IgD-negative memory B cell (primary cell): ENCODE measurements at regions not wholly inside any gene's neighbourhood (a gene's known extent, or its start where the extent isn't known, plus 50 kb on each side); places are given as distances from the start of the nearest gene placed in this dataset.

Source experiments
- H3K27ac Mint-ChIP-seq, 3 donors: one replicate each; pipeline ENCODE4 v1.8.0; 2020 to 2022; ENCODE audit warnings: mild to moderate bottlenecking in 3 of 3, mixed read lengths in 3 of 3, moderate library complexity in 1 of 3
- H3K27me3 Mint-ChIP-seq: one replicate; pipeline ENCODE4 v1.8.0; 2021; ENCODE audit warnings: mixed read lengths
- H3K36me3 Mint-ChIP-seq: one replicate; pipeline ENCODE4 v1.8.0; 2020; ENCODE audit warnings: mild to moderate bottlenecking, mixed read lengths
- H3K4me1 Mint-ChIP-seq, 3 donors: one replicate each; pipeline ENCODE4 v1.8.0; 2020 to 2022; ENCODE audit warnings: mixed read lengths in 3 of 3, mild to moderate bottlenecking in 1 of 3
- H3K4me3 Mint-ChIP-seq, 4 donors: one replicate each; pipeline ENCODE4 v1.8.0; 2020 to 2022; ENCODE audit warnings: mild to moderate bottlenecking in 4 of 4, mixed read lengths in 4 of 4, moderate library complexity in 3 of 4
- H3K9me3 Mint-ChIP-seq, 3 donors: one replicate each; pipeline ENCODE4 v1.8.0; 2020 to 2021; ENCODE audit warnings: mixed read lengths in 3 of 3, mild to moderate bottlenecking in 1 of 3

DNA sequence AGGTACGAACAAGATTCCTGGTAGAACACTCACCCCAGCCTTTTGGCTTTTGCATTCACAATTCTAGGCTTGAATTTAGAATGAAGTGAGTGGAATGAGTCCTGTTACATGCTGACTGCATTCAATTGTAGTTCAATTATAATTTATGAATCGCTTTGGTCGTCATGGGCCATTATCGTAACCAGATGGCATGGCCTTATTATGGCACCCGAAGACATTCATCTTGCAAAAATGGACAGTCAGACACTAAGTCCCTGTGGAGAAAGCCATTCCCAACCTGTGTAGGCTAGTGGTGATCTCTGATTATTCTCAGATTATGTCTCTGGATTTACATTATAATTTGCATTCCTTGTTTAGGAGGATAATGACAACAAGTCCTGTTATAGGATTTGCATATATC, 292.4 kb upstream of the NPSR1 start:
- no peak overlapping the region for H3K27ac Mint-ChIP-seq
- no peaks in the 10 kb centered on the region for H3K27me3 Mint-ChIP-seq
- H3K4me1 Mint-ChIP-seq: no peaks in the 10 kb centered on the region
- no peak overlapping the region for H3K4me3 Mint-ChIP-seq
- peaks cover 4 to 8% (median 6%) of the 10 kb centered on the region in 3 donors for H3K9me3 Mint-ChIP-seq
- H3K36me3 Mint-ChIP-seq: no peaks in the 10 kb centered on the region

DNA sequence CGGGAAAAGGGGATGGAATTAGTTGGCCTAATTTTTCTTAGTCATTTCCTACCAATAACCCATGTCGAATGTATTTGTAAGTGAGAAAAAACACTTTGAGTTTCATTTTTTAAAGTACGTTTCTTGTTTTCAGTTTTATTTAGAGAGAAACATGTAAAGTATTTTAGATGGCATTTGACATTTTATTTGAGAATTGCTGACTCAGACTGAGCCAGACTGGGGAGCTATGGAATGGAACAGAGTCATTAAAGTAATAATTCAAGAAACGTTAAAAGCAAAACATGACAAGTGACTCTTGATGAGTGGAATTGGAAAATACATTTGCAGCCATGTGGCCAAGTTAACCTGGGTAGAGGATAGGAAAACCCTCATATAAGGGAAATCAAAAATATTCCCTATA, 286.1 kb upstream of the NPSR1 start:
- H3K36me3 Mint-ChIP-seq: no peaks in the 10 kb centered on the region
- H3K27ac Mint-ChIP-seq: no peak overlapping the region
- peaks cover 6 to 11% (median 6%) of the 10 kb centered on the region in 3 donors for H3K9me3 Mint-ChIP-seq
- H3K4me3 Mint-ChIP-seq: no peak overlapping the region
- no peaks in the 10 kb centered on the region for H3K27me3 Mint-ChIP-seq
- no peaks in the 10 kb centered on the region for H3K4me1 Mint-ChIP-seq

DNA sequence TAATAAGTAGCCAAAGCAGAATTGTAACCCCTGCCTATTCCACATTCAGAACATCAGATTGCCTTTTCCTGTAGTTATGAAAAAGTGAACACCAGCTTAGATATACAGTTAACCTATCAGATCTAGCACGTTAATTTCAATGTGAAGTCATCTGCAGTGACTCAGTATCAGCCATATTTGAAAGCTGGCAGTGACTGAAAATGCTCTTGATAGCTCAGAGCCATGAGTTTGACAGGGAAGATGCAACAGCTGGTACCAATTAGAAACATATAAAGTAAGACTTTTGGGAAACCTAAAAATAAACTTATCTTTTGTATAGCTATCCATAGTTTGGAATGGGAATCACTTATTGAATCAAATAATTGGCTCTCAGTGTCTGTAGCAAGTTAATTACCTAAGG, 284.1 kb upstream of the NPSR1 start:
- H3K4me1 Mint-ChIP-seq: no peaks in the 10 kb centered on the region
- peaks cover 6 to 11% (median 8%) of the 10 kb centered on the region in 3 donors for H3K9me3 Mint-ChIP-seq
- H3K4me3 Mint-ChIP-seq: no peak overlapping the region
- no peaks in the 10 kb centered on the region for H3K36me3 Mint-ChIP-seq
- H3K27ac Mint-ChIP-seq: no peak overlapping the region
- no peaks in the 10 kb centered on the region for H3K27me3 Mint-ChIP-seq

- Mint-ChIP-seq H3K9me3 (peaks cover 4 to 15% (median 12%) of the 10 kb centered on the region in 3 donors), H3K36me3 (no peaks in the 10 kb centered on the region), H3K27me3 (no peaks in the 10 kb centered on the region), H3K4me1 (no peaks in the 10 kb centered on the region), H3K4me3 (no peak overlapping the region), H3K27ac (no peak overlapping the region)
Measured at GRCh38 chr7:34382166-34382893, 275.7 kb upstream of the NPSR1 start.

- H3K4me1 Mint-ChIP-seq: no peaks in the 10 kb centered on the region
- H3K9me3 Mint-ChIP-seq: peaks cover 3 to 13% (median 11%) of the 10 kb centered on the region in 3 donors
- no peaks in the 10 kb centered on the region for H3K27me3 Mint-ChIP-seq
- no peak overlapping the region for H3K27ac Mint-ChIP-seq
- no peaks in the 10 kb centered on the region for H3K36me3 Mint-ChIP-seq
- H3K4me3 Mint-ChIP-seq: no peak overlapping the region
Measured at GRCh38 chr7:34385384-34385783, 272.6 kb upstream of the NPSR1 start.

DNA sequence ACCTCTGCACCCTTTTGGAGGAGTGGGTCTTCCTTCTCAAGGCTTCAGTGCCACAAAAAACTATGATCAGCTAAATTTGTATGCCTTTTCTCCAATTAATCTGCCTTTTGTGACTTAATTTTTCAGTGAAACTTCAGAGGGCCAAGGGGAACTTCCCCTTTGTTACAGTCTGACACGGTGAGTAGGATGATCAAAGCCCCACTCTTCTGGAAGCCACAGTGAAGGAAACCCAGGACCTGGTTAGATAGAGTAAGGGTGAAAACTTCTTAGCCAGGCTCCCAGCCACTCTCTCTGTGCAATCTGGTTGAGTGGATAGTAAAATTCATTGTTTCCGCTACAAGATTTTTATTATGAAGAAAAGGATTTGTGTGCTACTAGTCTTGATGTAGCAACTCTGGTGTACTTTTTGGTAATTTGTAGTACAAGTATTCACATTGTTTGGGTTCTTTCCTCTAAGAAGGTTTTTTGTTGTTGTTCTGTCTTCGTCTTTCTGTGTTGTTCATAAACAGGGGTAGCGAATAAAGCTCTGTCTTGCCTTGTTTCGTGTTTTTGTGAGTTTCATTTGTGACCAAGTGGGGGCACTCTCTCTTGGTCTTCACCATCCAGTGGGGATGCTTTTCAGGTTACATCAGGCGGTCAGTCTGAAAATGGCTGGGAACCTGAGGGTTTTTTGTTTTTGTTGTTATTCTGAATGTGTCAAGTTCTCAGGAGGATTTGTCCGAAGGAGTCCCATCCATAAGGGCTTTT, 268.5 kb upstream of the NPSR1 start:
- no peaks in the 10 kb centered on the region for H3K4me1 Mint-ChIP-seq
- H3K27ac Mint-ChIP-seq: no peak overlapping the region
- no peaks in the 10 kb centered on the region for H3K27me3 Mint-ChIP-seq
- no peaks in the 10 kb centered on the region for H3K36me3 Mint-ChIP-seq
- H3K4me3 Mint-ChIP-seq: no peak overlapping the region
- H3K9me3 Mint-ChIP-seq: peaks cover 0 to 4% (median 4%) of the 10 kb centered on the region in 3 donors

- no peak overlapping the region for H3K4me3 Mint-ChIP-seq
- no peaks in the 10 kb centered on the region for H3K27me3 Mint-ChIP-seq
- peaks cover 0 to 9% (median 4%) of the 10 kb centered on the region in 3 donors for H3K9me3 Mint-ChIP-seq
- no peak overlapping the region for H3K27ac Mint-ChIP-seq
- no peaks in the 10 kb centered on the region for H3K36me3 Mint-ChIP-seq
- no peaks in the 10 kb centered on the region for H3K4me1 Mint-ChIP-seq
Measured at GRCh38 chr7:34390103-34390502, 267.9 kb upstream of the NPSR1 start.

GRCh38 chr7:34392972-34393371, 265.0 kb upstream of the NPSR1 start:
- no peaks in the 10 kb centered on the region for H3K4me1 Mint-ChIP-seq
- H3K27me3 Mint-ChIP-seq: no peaks in the 10 kb centered on the region
- no peaks in the 10 kb centered on the region for H3K36me3 Mint-ChIP-seq
- no peak overlapping the region for H3K27ac Mint-ChIP-seq
- peaks cover under 1 to 6% (median 2%) of the 10 kb centered on the region in 3 donors for H3K9me3 Mint-ChIP-seq
- H3K4me3 Mint-ChIP-seq: no peak overlapping the region

- H3K4me1 Mint-ChIP-seq: no peaks in the 10 kb centered on the region
- H3K36me3 Mint-ChIP-seq: no peaks in the 10 kb centered on the region
- no peak overlapping the region for H3K4me3 Mint-ChIP-seq
- no peak overlapping the region for H3K27ac Mint-ChIP-seq
- H3K27me3 Mint-ChIP-seq: no peaks in the 10 kb centered on the region
- H3K9me3 Mint-ChIP-seq: peaks cover 0 to 10% (median 5%) of the 10 kb centered on the region in 3 donors
Measured at GRCh38 chr7:34396437-34397064, 261.5 kb upstream of the NPSR1 start.

DNA sequence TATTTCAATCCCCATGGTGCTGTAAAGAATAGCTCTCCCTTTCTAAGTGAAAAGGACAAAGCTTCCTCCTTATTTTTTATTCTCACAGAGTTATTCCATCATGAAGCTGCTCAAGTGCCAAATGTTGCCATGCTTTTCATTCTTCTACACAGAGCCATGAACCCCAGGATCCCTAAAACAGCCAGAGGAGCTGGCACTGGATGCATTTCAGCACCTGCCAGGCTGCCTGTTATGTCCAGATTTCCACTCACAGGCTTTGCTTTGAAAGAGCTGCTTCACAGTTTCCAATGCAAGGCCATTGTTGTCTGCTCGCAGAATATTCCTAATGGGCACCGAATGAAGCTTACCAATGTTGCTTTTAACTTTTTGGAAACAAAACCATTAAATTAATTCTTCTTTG, 256.2 kb upstream of the NPSR1 start:
- Mint-ChIP-seq H3K36me3 (no peaks in the 10 kb centered on the region), H3K27me3 (no peaks in the 10 kb centered on the region), H3K4me3 (no peak overlapping the region), H3K4me1 (no peaks in the 10 kb centered on the region), H3K9me3 (peaks cover 0 to 9% (median 6%) of the 10 kb centered on the region in 3 donors), H3K27ac (no peak overlapping the region)

GRCh38 chr7:34406848-34407530, 251.0 kb upstream of the NPSR1 start:
- H3K27me3 Mint-ChIP-seq: no peaks in the 10 kb centered on the region
- no peak overlapping the region for H3K27ac Mint-ChIP-seq

GRCh38 chr7:34407586-34407985, 250.4 kb upstream of the NPSR1 start:
- peaks cover 1 to 5% (median 3%) of the 10 kb centered on the region in 3 donors for H3K9me3 Mint-ChIP-seq
- H3K4me1 Mint-ChIP-seq: no peaks in the 10 kb centered on the region
- H3K36me3 Mint-ChIP-seq: no peaks in the 10 kb centered on the region
- no peak overlapping the region for H3K4me3 Mint-ChIP-seq
- no peak overlapping the region for H3K27ac Mint-ChIP-seq
- H3K27me3 Mint-ChIP-seq: no peaks in the 10 kb centered on the region

More at GRCh38 chr7:34406848-34407530, 251.0 kb upstream of the NPSR1 start:
- no peaks in the 10 kb centered on the region for H3K36me3 Mint-ChIP-seq
- H3K4me3 Mint-ChIP-seq: no peak overlapping the region
- H3K4me1 Mint-ChIP-seq: no peaks in the 10 kb centered on the region
- peaks cover 1 to 5% (median 3%) of the 10 kb centered on the region in 3 donors for H3K9me3 Mint-ChIP-seq

- Mint-ChIP-seq H3K4me1 (no peaks in the 10 kb centered on the region), H3K9me3 (peaks cover 2 to 5% (median 4%) of the 10 kb centered on the region in 3 donors), H3K27ac (no peak overlapping the region), H3K36me3 (no peaks in the 10 kb centered on the region), H3K27me3 (no peaks in the 10 kb centered on the region), H3K4me3 (no peak overlapping the region)
Measured at GRCh38 chr7:34417781-34418180, 240.2 kb upstream of the NPSR1 start.

DNA sequence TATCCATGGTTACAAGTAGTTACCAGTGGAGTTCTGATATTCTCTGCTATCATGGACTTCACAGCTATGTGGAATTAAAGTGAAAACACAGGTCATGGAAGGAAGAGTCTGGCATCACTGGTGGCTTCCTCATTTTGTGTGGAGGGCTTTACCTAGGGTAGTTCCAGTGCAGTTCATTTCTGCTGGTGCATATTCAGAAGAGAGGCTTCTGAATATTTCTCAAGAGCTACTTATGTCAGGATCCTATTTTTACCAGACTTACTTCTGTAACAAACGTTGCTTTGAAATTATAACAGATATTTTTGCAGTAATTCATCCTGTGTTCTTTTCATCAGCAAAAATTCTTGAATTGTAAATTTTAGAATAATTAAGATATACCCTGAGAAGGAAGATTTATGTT, 236.5 kb upstream of the NPSR1 start:
- Mint-ChIP-seq H3K27ac (no peak overlapping the region), H3K27me3 (no peaks in the 10 kb centered on the region), H3K9me3 (peaks cover 2 to 4% (median 4%) of the 10 kb centered on the region in 3 donors), H3K36me3 (no peaks in the 10 kb centered on the region), H3K4me1 (no peaks in the 10 kb centered on the region), H3K4me3 (no peak overlapping the region)

GRCh38 chr7:34425194-34425593, 232.8 kb upstream of the NPSR1 start:
- Mint-ChIP-seq H3K36me3 (no peaks in the 10 kb centered on the region), H3K27me3 (no peaks in the 10 kb centered on the region), H3K4me3 (no peak overlapping the region), H3K4me1 (no peaks in the 10 kb centered on the region), H3K9me3 (peaks cover 0 to 5% (median 2%) of the 10 kb centered on the region in 3 donors), H3K27ac (no peak overlapping the region)
